Erythroblast (primary cell): ENCODE measurements at regions not wholly inside any gene's neighbourhood (a gene's known extent, or its start where the extent isn't known, plus 50 kb on each side); places are given as distances from the start of the nearest gene placed in this dataset.
"Not testable (repeated sequence)": the region's sequence is repeated elsewhere in the genome, so short reads cannot be mapped to it uniquely, and the experiment has no call there.

Source experiments
- DNase-seq, 2 experiments: peaks; one replicate each; lab custom pipeline; 2025; lab: John Stamatoyannopoulos, UW
- GATA1 ChIP-seq: IDR thresholded peaks from 2 replicates; pipeline ENCODE4 v1.6.1; 2011; ENCODE audit warnings: low read depth, mild to moderate bottlenecking, control low read depth, low read length, moderate library complexity
- POLR2A ChIP-seq: IDR thresholded peaks from 2 replicates; pipeline ENCODE4 v1.6.1; 2011; ENCODE audit warnings: mild to moderate bottlenecking, low read length

GRCh38 chr13:103510007-103510535, 443.9 kb upstream of the SLC10A2 start:
- TF ChIP-seq GATA1 (no peak), POLR2A (no peak)
- no peak for DNase-seq

- DNase-seq: no peak
- TF ChIP-seq POLR2A (no peak), GATA1 (no peak)
These were observed 431.2 kb upstream of the SLC10A2 start for GRCh38 chr13:103497404-103497803.

- TF ChIP-seq POLR2A: no peak
- no peak for TF ChIP-seq GATA1
- DNase-seq: no peak
These were observed 421.6 kb upstream of the SLC10A2 start for GRCh38 chr13:103487841-103488240.

- TF ChIP-seq POLR2A (no peak), GATA1 (no peak)
These were observed 406.9 kb upstream of the SLC10A2 start for GRCh38 chr13:103473081-103473480.

GRCh38 chr13:103471896-103472295, 405.7 kb upstream of the SLC10A2 start:
- TF ChIP-seq GATA1 (no peak), POLR2A (no peak)
- DNase-seq: no peak

More at GRCh38 chr13:103473081-103473480, 406.9 kb upstream of the SLC10A2 start:
- DNase-seq: no peak

- DNase-seq: no peak
- TF ChIP-seq GATA1 (no peak), POLR2A (no peak)
These were observed 403.6 kb upstream of the SLC10A2 start for GRCh38 chr13:103469771-103470170.

GRCh38 chr13:103466761-103467160, 400.5 kb upstream of the SLC10A2 start:
- TF ChIP-seq GATA1 (no peak), POLR2A (no peak)
- no peak for DNase-seq

- not testable (repeated sequence) for DNase-seq
These were observed 394.0 kb upstream of the SLC10A2 start for GRCh38 chr13:103460246-103460645.

GRCh38 chr13:103457050-103457449, 390.8 kb upstream of the SLC10A2 start:
- not testable (repeated sequence) for DNase-seq

- no peak for DNase-seq
These were observed 385.4 kb upstream of the SLC10A2 start for GRCh38 chr13:103451656-103452055.

GRCh38 chr13:103443604-103444003, 377.4 kb upstream of the SLC10A2 start:
- no peak for DNase-seq
- no peak for TF ChIP-seq GATA1
- TF ChIP-seq POLR2A: no peak

More at GRCh38 chr13:103451656-103452055, 385.4 kb upstream of the SLC10A2 start:
- TF ChIP-seq GATA1 (no peak), POLR2A (no peak)

- TF ChIP-seq POLR2A (no peak), GATA1 (no peak)
- no peak for DNase-seq
These were observed 371.4 kb upstream of the SLC10A2 start for GRCh38 chr13:103437651-103438050.

GRCh38 chr13:103436057-103436654, 369.9 kb upstream of the SLC10A2 start:
- no peak for TF ChIP-seq GATA1
- TF ChIP-seq POLR2A: no peak
- DNase-seq: no peak

- no peak for DNase-seq
- TF ChIP-seq POLR2A (no peak), GATA1 (no peak)
These were observed 365.6 kb upstream of the SLC10A2 start for GRCh38 chr13:103431856-103432255.

- TF ChIP-seq POLR2A (no peak), GATA1 (no peak)
- DNase-seq: no peak
These were observed 364.2 kb upstream of the SLC10A2 start for GRCh38 chr13:103430368-103430767.
